ENCODE measurements at regions not wholly inside any gene's neighbourhood (a gene's known extent, or its start where the extent isn't known, plus 50 kb on each side); places are given as distances from the start of the nearest gene placed in this dataset.

GRCh38 chr1:177632923-177633615, 336.8 kb downstream of the SEC16B start:
- no peak for DNase-seq

GRCh38 chr1:177631770-177632169, 338.1 kb downstream of the SEC16B start:
- DNase-seq, result no peak

- no peak for DNase-seq
Measured at GRCh38 chr1:177629526-177629925, 340.3 kb downstream of the SEC16B start.

- no peak for DNase-seq
Measured at GRCh38 chr1:177627148-177627910, 342.5 kb downstream of the SEC16B start.

GRCh38 chr1:177620636-177621190, 349.1 kb downstream of the SEC16B start:
- no peak for DNase-seq

GRCh38 chr1:177615251-177615650, 354.6 kb downstream of the SEC16B start:
- DNase-seq, result no peak

- DNase-seq, result no peak
Measured at GRCh38 chr1:177611402-177611801, 358.5 kb downstream of the SEC16B start.

- DNase-seq, result no peak
Measured at GRCh38 chr1:177609953-177610352, 359.9 kb downstream of the SEC16B start.

- DNase-seq, result no peak
Measured at GRCh38 chr1:177600936-177601335, 368.9 kb downstream of the SEC16B start.

GRCh38 chr1:177600321-177600720, 369.5 kb downstream of the SEC16B start:
- DNase-seq, result no peak

GRCh38 chr1:177597393-177597792, 372.5 kb downstream of the SEC16B start:
- DNase-seq, result no peak

- DNase-seq, result no peak
Measured at GRCh38 chr1:177596485-177596884, 373.4 kb downstream of the SEC16B start.

- no peak for DNase-seq
Measured at GRCh38 chr1:177593105-177593504, 376.8 kb downstream of the SEC16B start.

- no peak for DNase-seq
Measured at GRCh38 chr1:177592624-177593023, 377.2 kb downstream of the SEC16B start.

GRCh38 chr1:177591155-177591554, 378.7 kb downstream of the SEC16B start:
- DNase-seq, result no peak

GRCh38 chr1:177589166-177589565, 380.7 kb downstream of the SEC16B start:
- no peak for DNase-seq

- DNase-seq, result no peak
Measured at GRCh38 chr1:177586429-177586828, 383.4 kb downstream of the SEC16B start.

GRCh38 chr1:177585302-177586220, 384.3 kb downstream of the SEC16B start:
- no peak for DNase-seq

- DNase-seq, result no peak
Measured at GRCh38 chr1:177573901-177574300, 396.0 kb downstream of the SEC16B start.

GRCh38 chr1:177571485-177572076, 398.3 kb downstream of the SEC16B start:
- no peak for DNase-seq

- no peak for DNase-seq
Measured at GRCh38 chr1:177571076-177571475, 398.8 kb downstream of the SEC16B start.

- no peak for DNase-seq
Measured at GRCh38 chr1:177569476-177569875, 398.7 kb downstream of the BRINP2 start.

GRCh38 chr1:177568622-177569021, 397.9 kb downstream of the BRINP2 start:
- no peak for DNase-seq

All from MV-4-11 (cell line).